ENCODE measurements at regions not wholly inside any gene's neighbourhood (a gene's known extent, or its start where the extent isn't known, plus 50 kb on each side); places are given as distances from the start of the nearest gene placed in this dataset.

DNA sequence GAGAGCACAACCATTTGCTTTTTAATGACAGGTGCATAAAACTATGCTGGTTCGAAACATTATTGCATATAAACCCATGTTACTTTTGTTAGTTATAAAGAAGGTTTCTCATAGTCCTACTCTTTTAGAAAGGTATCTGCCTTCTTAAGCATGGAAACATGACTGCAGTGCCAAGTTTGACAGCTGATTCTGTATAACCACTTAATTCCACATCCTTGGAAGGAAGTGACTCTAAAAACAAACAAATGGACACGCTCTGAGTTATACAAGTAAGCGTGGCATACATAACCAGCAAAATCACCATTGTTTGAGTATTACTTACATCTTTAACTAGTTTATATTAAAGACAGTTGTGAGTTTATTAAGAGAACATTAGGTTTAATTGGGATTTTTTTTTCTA is 125.0 kb upstream of the HDGFL1 start:
- ATAC-seq (no peak), DNase-seq (no peak)
- H3K4me3 Mint-ChIP-seq, result no peak overlapping the region
- no peak overlapping the region for H3K27ac Mint-ChIP-seq
- POLR2A ChIA-PET, result no interaction called here
- H3K9me3 Mint-ChIP-seq (ENCODE audit: insufficient read depth), result no peaks in the 10 kb centered on the region
- H3K27me3 Mint-ChIP-seq (ENCODE audit: low read depth), result no peaks in the 10 kb centered on the region
- H3K4me1 Mint-ChIP-seq (ENCODE audit: low read depth), result no peaks in the 10 kb centered on the region
- CTCF ChIA-PET, result no interaction called here
- H3K36me3 Mint-ChIP-seq (ENCODE audit: low read depth), result no peaks in the 10 kb centered on the region

DNA sequence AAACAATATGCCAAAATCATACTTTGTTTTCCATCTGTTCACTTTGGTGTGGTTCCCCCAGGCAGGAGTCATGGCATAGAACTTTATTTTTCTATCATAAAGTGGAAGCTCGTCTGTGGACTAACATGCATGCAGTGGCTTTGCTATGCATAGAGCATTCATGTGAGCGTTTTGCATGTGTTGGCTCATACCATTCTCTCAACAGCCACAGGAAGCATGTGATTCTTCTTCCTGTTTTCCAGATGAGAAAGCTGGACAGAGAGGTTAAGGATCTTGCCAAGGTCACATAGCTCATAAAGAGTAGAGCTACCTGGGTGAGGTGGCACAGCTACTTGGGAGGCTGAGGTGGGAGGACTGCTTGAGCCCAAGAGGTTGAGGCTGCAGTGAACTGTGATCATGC is 123.4 kb upstream of the HDGFL1 start:
- Mint-ChIP-seq H3K4me3 (no peak overlapping the region), H3K4me1 (ENCODE audit: low read depth) (no peaks in the 10 kb centered on the region), H3K36me3 (ENCODE audit: low read depth) (no peaks in the 10 kb centered on the region), H3K27ac (no peak overlapping the region), H3K27me3 (ENCODE audit: low read depth) (no peaks in the 10 kb centered on the region), H3K9me3 (ENCODE audit: insufficient read depth) (no peaks in the 10 kb centered on the region)
- ATAC-seq (no peak), DNase-seq (no peak)
- ChIA-PET POLR2A (no interaction called here), CTCF (no interaction called here)

DNA sequence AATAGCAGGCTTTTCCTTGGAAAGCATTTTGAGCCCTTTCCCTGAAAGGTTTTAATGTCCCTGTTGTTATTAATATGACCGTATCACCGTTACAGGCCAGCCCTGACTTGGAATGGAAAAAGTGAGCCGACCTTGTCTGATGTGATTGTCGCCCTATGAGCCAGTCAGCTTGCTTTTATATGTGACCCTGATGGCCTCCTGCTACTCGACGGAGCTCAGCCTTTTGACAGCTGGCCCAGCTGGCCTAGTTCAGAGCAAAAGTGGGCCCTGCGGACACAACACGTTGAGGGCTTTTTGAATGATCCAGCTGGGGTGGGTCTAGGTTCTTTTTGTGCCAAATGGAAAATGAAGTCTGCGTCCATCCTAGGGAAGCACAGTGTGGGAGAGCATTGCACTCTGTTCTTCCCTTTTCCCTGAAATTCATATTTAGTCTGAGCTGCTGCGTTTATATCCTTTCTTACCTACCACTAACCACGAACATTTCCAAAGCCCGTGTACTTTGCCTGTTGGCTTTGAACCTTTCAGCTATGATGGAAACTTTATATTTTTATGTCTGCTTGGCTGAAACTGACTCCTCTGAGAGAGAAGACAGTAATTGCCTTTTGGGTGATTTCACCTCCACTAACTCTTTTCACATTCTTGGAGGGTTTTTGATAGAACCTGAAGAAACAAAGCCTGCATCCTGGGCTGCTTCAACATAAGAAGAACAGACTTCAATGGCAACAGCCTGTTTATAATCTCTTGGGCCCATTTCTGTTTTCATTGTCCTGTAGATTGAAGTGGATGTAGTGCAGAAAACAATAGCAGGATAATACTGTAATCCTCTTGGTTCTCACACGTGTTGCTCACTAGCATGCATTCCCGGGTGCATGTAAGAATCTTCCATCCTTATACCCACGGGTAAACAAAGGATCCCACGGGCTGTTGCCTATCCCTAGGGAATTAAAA is 121.8 kb upstream of the HDGFL1 start:
- ChIA-PET POLR2A (no interaction called here), CTCF (no interaction called here)
- H3K4me1 Mint-ChIP-seq (ENCODE audit: low read depth), result no peaks in the 10 kb centered on the region
- no peaks in the 10 kb centered on the region for H3K9me3 Mint-ChIP-seq (ENCODE audit: insufficient read depth)
- no peak for ATAC-seq
- H3K4me3 Mint-ChIP-seq, result no peak overlapping the region
- no peaks in the 10 kb centered on the region for H3K36me3 Mint-ChIP-seq (ENCODE audit: low read depth)
- DNase-seq, result no peak
- H3K27ac Mint-ChIP-seq, result no peak overlapping the region
- no peaks in the 10 kb centered on the region for H3K27me3 Mint-ChIP-seq (ENCODE audit: low read depth)

DNA sequence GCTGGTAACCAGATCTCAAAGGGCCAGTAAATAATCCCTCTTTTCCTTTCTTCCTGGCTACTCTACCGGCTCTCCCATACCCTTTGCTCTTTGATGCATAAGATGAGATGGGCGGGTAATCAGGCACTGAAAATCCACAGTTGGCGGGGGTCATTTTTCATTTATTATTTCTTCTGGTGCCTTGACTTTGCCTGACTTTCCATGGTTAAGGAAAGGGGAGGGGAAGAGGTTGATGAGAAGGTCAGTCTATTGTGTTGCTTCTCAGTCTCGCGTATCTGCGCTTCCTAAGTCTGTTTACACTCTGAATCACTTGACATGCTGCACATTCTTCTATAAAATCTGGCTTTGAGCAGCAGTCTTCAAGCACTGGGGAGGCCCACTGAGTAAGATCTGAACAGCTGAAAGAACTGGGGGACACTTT is 121.1 kb upstream of the HDGFL1 start:
- DNase-seq (no peak), ATAC-seq (no peak)
- H3K36me3 Mint-ChIP-seq (ENCODE audit: low read depth), result no peaks in the 10 kb centered on the region
- POLR2A ChIA-PET, result no interaction called here
- H3K27ac Mint-ChIP-seq, result no peak overlapping the region
- H3K4me1 Mint-ChIP-seq (ENCODE audit: low read depth), result no peaks in the 10 kb centered on the region
- H3K4me3 Mint-ChIP-seq, result no peak overlapping the region
- no peaks in the 10 kb centered on the region for H3K27me3 Mint-ChIP-seq (ENCODE audit: low read depth)
- no peaks in the 10 kb centered on the region for H3K9me3 Mint-ChIP-seq (ENCODE audit: insufficient read depth)
- CTCF ChIA-PET, result no interaction called here

DNA sequence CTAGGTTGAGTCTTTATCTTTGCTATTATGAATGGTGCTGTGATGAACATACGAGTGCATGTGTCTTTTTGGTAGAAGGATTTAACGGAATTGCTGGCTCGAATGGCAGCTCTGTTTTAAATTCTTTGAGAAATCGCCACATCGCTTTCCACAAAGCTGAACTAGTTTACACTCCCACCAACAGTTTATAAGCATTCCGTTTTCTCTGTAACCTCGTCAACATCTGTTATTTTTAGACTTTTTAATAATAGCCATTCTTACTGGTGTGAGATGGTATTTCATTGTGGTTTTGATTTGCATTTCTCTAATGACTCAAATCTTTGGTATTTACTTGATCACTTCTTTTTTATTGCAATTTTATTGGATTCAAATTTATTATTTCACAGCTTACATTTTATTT is 117.4 kb upstream of the HDGFL1 start:
- H3K9me3 Mint-ChIP-seq (ENCODE audit: insufficient read depth), result no peaks in the 10 kb centered on the region
- H3K27ac Mint-ChIP-seq, result no peak overlapping the region
- no peak for ATAC-seq
- CTCF ChIA-PET, result no interaction called here
- no peaks in the 10 kb centered on the region for H3K27me3 Mint-ChIP-seq (ENCODE audit: low read depth)
- H3K4me3 Mint-ChIP-seq, result no peak overlapping the region
- POLR2A ChIA-PET, result no interaction called here
- no peak for DNase-seq
- no peaks in the 10 kb centered on the region for H3K36me3 Mint-ChIP-seq (ENCODE audit: low read depth)
- no peaks in the 10 kb centered on the region for H3K4me1 Mint-ChIP-seq (ENCODE audit: low read depth)

DNA sequence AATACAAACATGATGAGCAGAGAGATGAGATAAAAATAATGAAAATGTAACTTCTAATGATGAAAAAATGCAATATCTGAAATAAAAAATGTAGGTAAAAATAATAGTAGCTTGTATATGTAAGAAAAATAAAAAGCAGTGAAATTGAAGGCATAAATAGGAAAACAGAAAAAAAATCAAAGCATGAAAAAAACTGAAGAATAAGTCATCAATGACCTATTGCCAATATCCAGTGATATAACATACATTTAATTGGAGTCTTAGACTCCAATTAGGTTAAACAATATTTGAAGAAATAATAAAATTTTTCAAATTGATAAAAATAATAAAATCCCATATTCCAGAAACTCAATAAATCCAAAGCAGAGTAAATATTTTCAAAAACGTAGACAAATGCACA is 114.0 kb upstream of the HDGFL1 start:
- Mint-ChIP-seq H3K27me3 (ENCODE audit: low read depth) (no peaks in the 10 kb centered on the region), H3K4me3 (no peak overlapping the region), H3K4me1 (ENCODE audit: low read depth) (no peaks in the 10 kb centered on the region), H3K36me3 (ENCODE audit: low read depth) (no peaks in the 10 kb centered on the region), H3K27ac (no peak overlapping the region), H3K9me3 (ENCODE audit: insufficient read depth) (no peaks in the 10 kb centered on the region)
- ATAC-seq, result no peak
- no peak for DNase-seq
- ChIA-PET POLR2A (no interaction called here), CTCF (no interaction called here)

DNA sequence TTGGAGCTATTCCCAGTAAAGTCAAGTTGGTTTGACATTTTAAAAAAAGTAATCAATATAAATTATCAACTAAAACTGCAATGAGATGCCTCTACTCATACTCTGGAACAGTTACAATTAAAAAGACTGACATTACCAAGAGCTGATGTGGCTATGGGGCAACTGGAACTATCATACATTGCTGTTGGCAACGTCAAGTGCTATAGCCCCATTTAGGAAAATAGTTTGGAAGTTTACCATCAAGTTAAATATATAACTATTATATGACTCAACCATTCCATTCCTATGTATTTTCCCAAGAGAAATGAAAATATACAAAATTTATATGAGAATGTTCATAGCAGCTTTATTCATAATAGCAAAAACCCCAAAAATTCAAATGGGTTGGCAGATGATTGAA is 111.4 kb upstream of the HDGFL1 start:
- CTCF ChIA-PET, result no interaction called here
- H3K36me3 Mint-ChIP-seq (ENCODE audit: low read depth), result no peaks in the 10 kb centered on the region
- H3K27me3 Mint-ChIP-seq (ENCODE audit: low read depth), result no peaks in the 10 kb centered on the region
- H3K9me3 Mint-ChIP-seq (ENCODE audit: insufficient read depth), result no peaks in the 10 kb centered on the region
- H3K27ac Mint-ChIP-seq, result no peak overlapping the region
- no peak for DNase-seq
- ATAC-seq, result no peak
- no peaks in the 10 kb centered on the region for H3K4me1 Mint-ChIP-seq (ENCODE audit: low read depth)
- no peak overlapping the region for H3K4me3 Mint-ChIP-seq
- POLR2A ChIA-PET, result no interaction called here

DNA sequence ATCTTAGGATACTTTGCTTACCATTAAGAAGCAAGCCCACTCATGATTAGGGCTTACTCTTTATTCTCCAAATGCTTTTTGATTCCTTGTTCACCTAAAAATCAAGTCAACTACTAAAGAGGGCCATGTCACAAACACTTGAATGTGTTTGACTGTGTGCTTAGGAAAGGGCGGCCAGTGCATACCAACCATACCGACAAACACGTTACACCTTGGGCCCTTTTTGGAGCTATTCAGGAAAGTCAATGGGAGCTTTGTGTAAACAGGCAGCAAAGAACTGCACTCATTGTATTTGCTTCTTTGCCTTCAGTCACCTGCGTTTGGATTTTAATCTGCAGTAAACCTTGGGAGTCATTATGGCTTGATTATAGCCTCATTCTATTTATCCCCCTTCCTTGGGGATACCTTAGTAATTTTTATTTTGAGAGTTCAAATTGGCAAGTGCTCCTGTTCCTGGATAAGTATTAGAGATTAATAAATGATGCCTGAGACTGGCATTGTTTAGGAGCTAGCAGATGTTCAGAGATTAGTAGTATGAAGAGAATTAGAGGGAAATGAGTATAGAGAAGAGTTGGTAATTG is 102.6 kb upstream of the HDGFL1 start:
- Mint-ChIP-seq H3K4me1 (ENCODE audit: low read depth) (no peaks in the 10 kb centered on the region), H3K36me3 (ENCODE audit: low read depth) (no peaks in the 10 kb centered on the region), H3K27me3 (ENCODE audit: low read depth) (no peaks in the 10 kb centered on the region), H3K9me3 (ENCODE audit: insufficient read depth) (peaks cover 3% of the 10 kb centered on the region), H3K27ac (no peak overlapping the region), H3K4me3 (no peak overlapping the region)
- CTCF ChIA-PET, result no interaction called here
- DNase-seq, result no peak
- no peak for ATAC-seq
- POLR2A ChIA-PET, result no interaction called here

DNA sequence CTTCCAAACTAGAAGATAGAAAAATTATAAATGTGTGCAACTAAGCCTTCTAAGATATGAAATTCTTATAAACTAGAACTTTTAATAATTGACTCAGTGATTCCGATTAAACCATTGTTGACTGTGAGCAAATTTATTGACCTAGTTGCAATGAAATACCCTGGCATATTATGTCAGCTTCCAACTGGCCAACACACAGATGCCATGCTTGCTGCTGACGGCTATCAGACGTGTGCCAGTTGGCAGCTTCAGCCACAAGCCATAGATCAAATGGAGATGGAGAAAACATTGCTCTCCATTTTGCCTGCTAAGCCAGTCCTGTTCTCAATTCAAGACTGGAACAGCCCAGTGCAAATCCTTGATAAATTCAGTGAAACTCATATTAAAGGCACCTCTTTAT is 101.7 kb upstream of the HDGFL1 start:
- no peak overlapping the region for H3K27ac Mint-ChIP-seq
- no peaks in the 10 kb centered on the region for H3K4me1 Mint-ChIP-seq (ENCODE audit: low read depth)
- DNase-seq, result no peak
- no peak overlapping the region for H3K4me3 Mint-ChIP-seq
- no peaks in the 10 kb centered on the region for H3K36me3 Mint-ChIP-seq (ENCODE audit: low read depth)
- ChIA-PET POLR2A (no interaction called here), CTCF (no interaction called here)
- no peak for ATAC-seq
- peaks cover 3% of the 10 kb centered on the region for H3K9me3 Mint-ChIP-seq (ENCODE audit: insufficient read depth)
- no peaks in the 10 kb centered on the region for H3K27me3 Mint-ChIP-seq (ENCODE audit: low read depth)

DNA sequence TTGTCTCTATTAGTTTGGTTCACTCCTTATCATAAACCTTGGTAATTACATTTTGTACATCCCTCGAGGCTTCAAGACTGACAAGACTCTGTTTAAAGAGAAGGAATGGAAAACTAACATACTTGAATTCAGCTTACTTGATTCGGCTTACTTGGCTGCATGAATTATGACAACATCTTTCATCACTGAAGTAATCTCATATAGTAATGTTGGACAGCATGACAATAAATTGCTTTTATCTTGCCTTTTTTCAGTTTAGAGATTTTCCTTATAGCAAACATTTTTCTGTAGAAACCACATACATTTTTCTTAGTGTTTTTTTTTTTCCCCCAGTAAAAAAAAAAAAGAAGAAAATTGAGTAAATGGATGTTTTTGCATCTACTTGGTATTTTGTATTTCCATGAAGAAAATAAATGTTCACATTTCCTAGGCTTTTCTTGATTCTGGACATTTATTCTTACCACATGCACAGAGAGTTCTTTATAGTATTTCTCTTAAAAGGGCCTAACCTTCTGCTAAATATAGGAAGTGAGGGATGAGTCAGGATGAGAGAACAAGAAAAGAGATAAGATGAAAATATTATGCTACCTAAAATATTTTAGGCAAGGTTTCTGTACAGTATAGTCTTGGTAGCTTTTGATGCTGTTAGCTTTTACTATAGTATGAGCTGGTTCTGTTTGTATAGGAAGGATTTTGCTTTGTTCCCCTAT is 101.0 kb upstream of the HDGFL1 start:
- no peak for ATAC-seq
- no peaks in the 10 kb centered on the region for H3K36me3 Mint-ChIP-seq (ENCODE audit: low read depth)
- CTCF ChIA-PET, result no interaction called here

DNA sequence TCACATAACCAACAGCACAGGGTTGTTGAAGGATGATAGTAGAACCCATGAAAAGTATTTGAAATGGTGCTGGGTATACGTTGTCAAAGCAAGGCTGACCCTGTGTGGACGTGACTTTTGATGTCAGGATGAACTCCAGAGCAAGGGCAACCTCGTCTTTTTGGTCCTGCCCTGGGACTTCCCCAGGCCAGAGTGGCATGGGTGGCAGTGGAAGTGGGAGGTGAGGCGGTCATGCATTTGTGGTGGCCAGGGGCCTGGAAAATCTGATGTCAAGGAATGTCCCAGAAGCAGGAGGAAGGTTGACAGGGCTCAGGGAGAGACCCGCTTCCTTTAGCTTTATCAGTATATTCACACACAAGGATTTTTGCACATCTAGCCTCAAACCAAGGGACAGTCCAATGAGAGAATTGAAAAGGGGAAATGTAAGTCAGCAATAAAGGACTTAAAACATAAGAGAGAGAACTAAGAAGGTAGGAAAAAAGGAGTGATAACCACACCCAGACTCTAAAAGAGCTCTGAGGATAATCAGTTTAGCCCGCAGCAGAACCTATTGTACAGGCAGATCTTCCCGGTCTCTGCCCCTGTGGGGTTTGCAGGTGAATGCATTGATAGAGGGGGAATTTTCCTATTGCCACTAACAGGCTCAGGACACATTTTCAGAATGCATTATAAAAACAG is 98.8 kb upstream of the HDGFL1 start:
- DNase-seq (no peak), ATAC-seq (no peak)
- CTCF ChIA-PET, result no interaction called here
- Mint-ChIP-seq H3K27ac (no peak overlapping the region), H3K9me3 (ENCODE audit: insufficient read depth) (peaks cover 3% of the 10 kb centered on the region), H3K4me1 (ENCODE audit: low read depth) (no peaks in the 10 kb centered on the region), H3K27me3 (ENCODE audit: low read depth) (no peaks in the 10 kb centered on the region), H3K36me3 (ENCODE audit: low read depth) (no peaks in the 10 kb centered on the region), H3K4me3 (no peak overlapping the region)
- POLR2A ChIA-PET, result no interaction called here

More for the DNA sequence above, 101.0 kb upstream of the HDGFL1 start:
- Mint-ChIP-seq H3K4me3 (no peak overlapping the region), H3K4me1 (ENCODE audit: low read depth) (no peaks in the 10 kb centered on the region), H3K27ac (no peak overlapping the region), H3K27me3 (ENCODE audit: low read depth) (no peaks in the 10 kb centered on the region), H3K9me3 (ENCODE audit: insufficient read depth) (peaks cover 3% of the 10 kb centered on the region)
- no peak for DNase-seq
- POLR2A ChIA-PET, result no interaction called here

DNA sequence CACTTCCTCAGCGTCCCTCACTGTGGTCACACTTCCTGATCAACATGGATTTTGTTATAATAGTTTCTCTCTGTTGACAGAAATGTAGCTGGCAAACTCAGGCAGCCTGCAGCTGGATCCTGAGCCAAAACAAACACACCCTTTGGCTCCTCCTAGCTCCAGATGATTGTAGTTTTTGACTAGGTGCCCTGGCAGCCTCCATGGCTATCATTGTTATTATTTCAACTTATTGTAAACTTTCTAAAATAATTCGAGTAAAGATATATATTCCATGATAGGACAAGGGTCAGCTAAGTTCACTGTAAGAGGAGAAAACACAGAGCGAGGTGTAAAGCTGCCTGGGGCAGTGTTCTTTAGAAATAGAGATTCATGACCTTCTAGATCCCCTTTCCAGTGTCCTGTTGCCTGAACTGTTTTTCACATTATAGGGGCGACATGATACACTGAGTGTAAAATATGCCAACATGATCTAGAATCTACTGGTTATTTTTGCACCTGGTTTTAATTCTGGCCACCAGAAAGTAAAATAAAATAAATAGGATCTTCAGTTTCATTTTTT is 98.2 kb upstream of the HDGFL1 start:
- POLR2A ChIA-PET, result no interaction called here

More for the DNA sequence above, 98.2 kb upstream of the HDGFL1 start:
- ATAC-seq, result no peak
- Mint-ChIP-seq H3K4me3 (no peak overlapping the region), H3K4me1 (ENCODE audit: low read depth) (no peaks in the 10 kb centered on the region), H3K36me3 (ENCODE audit: low read depth) (no peaks in the 10 kb centered on the region), H3K27me3 (ENCODE audit: low read depth) (no peaks in the 10 kb centered on the region), H3K27ac (no peak overlapping the region), H3K9me3 (ENCODE audit: insufficient read depth) (no peaks in the 10 kb centered on the region)
- DNase-seq, result no peak
- CTCF ChIA-PET, result no interaction called here

Measured in activated CD8-positive, alpha-beta T cell treated with anti-CD3 and anti-CD28 coated beads, Interleukin-2, amount 10 ng/mL, durations not matched to agents 7 days and 5 days (primary cell).